K562 (cell line): ENCODE measurements at regions not wholly inside any gene's neighbourhood (a gene's known extent, or its start where the extent isn't known, plus 50 kb on each side); places are given as distances from the start of the nearest gene placed in this dataset.

Experiments
- CREB3 ChIP-seq: fragments of 450-650 bp; conservative IDR thresholded peaks from 2 replicates; pipeline ENCODE4 v1.6.1; 2016; ENCODE audit warnings: missing genetic modification characterization, low read depth, mild to moderate bottlenecking, missing compliant biosample characterization, moderate library complexity
- MGA ChIP-seq: fragments of 450-650 bp; IDR thresholded peaks from 2 replicates; pipeline ENCODE4 v1.6.1; 2016; ENCODE audit warnings: mild to moderate bottlenecking, moderate library complexity
- MLLT1 ChIP-seq, 2 experiments: fragments of 450-650 bp; IDR thresholded peaks; 2 replicates each; pipeline ENCODE4 v1.6.1; 2016
- RNF2 ChIP-seq: sonication (generic); IDR thresholded peaks from 2 replicates; pipeline ENCODE4 v1.6.1; 2016
- ZNF232 ChIP-seq: sonication (generic); formaldehyde crosslinking; IDR thresholded peaks from 2 replicates; pipeline ENCODE4 v1.8.0; 2022; ENCODE audit warnings: mild to moderate bottlenecking, missing genetic modification reagents

- no peak for TF ChIP-seq RNF2
- no peak for TF ChIP-seq ZNF232 (CRISPR knock-in tag)
- no peak for TF ChIP-seq MGA
- TF ChIP-seq MLLT1 (IDR thresholded peaks at IDR 0.05): no peak
- no peak for TF ChIP-seq CREB3 (tag)
These were observed 161.0 kb upstream of the C11orf58 start (continued) for GRCh38 chr11:16577490-16577889.
